HFF-Myc (cell line): ENCODE measurements at regions not wholly inside any gene's neighbourhood (a gene's known extent, or its start where the extent isn't known, plus 50 kb on each side); places are given as distances from the start of the nearest gene placed in this dataset.

Experiments
- DNase-seq: peaks from one replicate; pipeline ENCODE4 v3.0.0-alpha.2; 2011; ENCODE audit warnings: low read depth; ENCODE audit errors: extremely low read depth
- H3K4me3 ChIP-seq: replicated peaks from 2 replicates; pipeline ENCODE4 v1.5.1; 2011; ENCODE audit warnings: low read depth, mild to moderate bottlenecking, control low read depth, low read length
- TF ChIP-seq, protein P1 (sequence below): IDR thresholded peaks from 2 replicates; pipeline ENCODE4 v1.5.1; 2012; ENCODE audit warnings: mild to moderate bottlenecking, low read depth, low read length, control low read depth; ENCODE audit errors: missing control alignments

DNA sequence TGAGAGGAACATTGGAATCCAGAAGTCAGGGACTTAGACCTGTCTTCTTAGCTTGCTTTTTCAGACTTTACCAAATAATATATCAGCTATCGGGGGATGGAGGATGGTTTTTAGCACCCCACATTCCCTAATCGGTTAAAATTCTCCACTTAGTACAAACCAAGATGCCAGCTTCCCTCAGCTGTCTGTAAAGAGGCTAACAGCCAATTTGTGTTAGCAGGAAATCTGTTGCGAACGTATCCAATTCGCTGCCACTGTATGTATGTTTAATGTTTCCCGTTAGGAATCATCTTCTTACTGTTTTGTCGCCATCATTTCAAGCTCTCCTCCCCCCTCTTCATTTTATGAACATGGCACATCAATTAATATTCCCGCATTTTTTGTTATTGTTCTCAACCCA lies 289.0 kb downstream of the BCL11B start:
- no peak overlapping the region for H3K4me3 ChIP-seq
- no peak for DNase-seq
- TF ChIP-seq, protein P1, sequence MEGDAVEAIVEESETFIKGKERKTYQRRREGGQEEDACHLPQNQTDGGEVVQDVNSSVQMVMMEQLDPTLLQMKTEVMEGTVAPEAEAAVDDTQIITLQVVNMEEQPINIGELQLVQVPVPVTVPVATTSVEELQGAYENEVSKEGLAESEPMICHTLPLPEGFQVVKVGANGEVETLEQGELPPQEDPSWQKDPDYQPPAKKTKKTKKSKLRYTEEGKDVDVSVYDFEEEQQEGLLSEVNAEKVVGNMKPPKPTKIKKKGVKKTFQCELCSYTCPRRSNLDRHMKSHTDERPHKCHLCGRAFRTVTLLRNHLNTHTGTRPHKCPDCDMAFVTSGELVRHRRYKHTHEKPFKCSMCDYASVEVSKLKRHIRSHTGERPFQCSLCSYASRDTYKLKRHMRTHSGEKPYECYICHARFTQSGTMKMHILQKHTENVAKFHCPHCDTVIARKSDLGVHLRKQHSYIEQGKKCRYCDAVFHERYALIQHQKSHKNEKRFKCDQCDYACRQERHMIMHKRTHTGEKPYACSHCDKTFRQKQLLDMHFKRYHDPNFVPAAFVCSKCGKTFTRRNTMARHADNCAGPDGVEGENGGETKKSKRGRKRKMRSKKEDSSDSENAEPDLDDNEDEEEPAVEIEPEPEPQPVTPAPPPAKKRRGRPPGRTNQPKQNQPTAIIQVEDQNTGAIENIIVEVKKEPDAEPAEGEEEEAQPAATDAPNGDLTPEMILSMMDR: no peak

DNA sequence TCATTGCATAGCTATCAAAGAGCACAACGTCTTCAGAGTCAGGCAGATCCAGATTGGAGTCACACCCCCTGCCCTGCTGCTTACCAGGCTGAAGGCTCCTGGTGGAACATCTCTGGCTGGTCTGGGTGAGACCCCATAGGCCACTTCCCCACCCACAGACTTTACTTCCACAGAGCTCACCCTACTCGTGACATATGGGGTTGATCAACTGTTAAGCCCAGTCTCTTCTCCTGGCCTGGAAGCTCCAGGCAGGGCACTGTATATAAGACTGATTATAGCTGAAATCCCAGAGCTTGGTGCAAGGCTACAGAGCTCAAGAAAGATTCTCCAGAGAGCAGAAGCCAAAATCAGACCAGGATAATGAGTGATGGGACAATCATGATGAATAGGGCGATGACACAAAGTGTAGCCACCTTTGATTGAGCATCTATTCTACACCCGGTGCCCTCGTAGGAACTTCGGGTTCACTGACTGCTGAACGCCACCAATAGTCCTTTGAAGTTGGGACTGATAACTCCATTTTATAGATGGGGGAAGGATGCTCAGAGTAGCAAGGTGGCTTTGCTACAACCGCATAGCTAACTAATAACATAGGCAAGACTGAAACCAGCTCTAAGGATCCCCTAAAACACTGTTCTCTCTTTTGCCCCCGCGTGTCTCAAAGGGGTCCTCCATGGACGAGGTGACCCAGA lies 287.8 kb downstream of the BCL11B start:
- TF ChIP-seq, protein P1: no peak
- no peak overlapping the region for H3K4me3 ChIP-seq
- DNase-seq: no peak

DNA sequence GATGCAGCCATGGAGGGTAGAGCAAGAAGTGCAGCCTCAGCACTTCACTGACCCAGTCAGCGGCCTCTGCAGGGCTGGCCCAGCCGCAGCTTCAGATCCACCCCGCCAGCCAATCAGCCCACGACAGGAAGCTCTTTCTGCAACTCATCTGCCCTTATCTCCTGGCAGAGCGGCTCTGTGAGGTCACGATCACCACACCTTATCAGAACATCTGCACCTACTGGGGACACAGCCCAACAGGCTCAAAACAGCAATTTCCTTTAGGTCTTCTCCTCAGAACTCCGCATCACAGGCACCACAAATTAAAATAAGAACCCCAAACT lies 287.3 kb downstream of the BCL11B start:
- TF ChIP-seq, protein P1: no peak
- no peak for DNase-seq
- no peak overlapping the region for H3K4me3 ChIP-seq

- TF ChIP-seq, protein P1: no peak
- DNase-seq: no peak
Measured at GRCh38 chr14:98993818-98994217, 278.2 kb downstream of the BCL11B start.

GRCh38 chr14:98994561-98994960 lies 277.4 kb downstream of the BCL11B start:
- TF ChIP-seq, protein P1: no peak
- no peak for DNase-seq
- H3K4me3 ChIP-seq: no peak overlapping the region

More at GRCh38 chr14:98993818-98994217, 278.2 kb downstream of the BCL11B start:
- no peak overlapping the region for H3K4me3 ChIP-seq

DNA sequence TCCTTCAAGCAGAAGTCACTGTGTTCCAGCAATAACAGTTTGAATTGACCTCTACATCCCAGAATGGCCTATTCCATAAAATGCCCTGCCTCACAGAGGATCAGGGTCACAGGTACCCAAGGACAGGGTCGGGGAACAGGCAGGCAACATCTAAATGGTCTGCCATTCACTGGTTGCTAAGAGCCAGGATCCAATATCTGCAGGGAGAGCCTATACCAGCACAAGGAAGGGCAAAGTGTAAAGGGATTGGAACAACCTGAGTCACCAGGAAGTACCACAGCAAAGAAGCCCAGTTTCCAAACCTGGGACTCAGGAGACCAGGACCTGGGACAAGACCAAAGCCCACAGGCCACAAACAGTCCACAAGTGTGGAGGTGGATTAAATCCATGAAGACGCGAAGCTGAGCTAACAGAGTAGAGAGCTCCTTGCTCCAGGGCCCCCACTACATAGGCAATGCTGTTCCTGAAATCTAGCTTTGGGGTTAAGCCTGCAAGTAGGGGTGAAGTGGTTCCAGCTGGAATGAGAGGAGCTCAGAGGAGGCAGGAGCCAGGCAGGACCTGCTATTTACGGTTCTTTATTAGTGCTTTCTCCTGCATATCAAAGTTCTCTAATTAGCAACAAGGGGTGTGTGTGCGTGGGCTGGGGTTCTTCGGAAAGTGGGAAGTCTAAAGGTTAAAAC lies 274.3 kb downstream of the BCL11B start:
- TF ChIP-seq, protein P1: no peak
- no peak overlapping the region for H3K4me3 ChIP-seq
- no peak for DNase-seq

GRCh38 chr14:98999345-98999744 lies 272.7 kb downstream of the BCL11B start:
- DNase-seq: no peak
- TF ChIP-seq, protein P1: no peak
- H3K4me3 ChIP-seq: no peak overlapping the region
